IMR-90 (cell line): ENCODE measurements at regions not wholly inside any gene's neighbourhood (a gene's known extent, or its start where the extent isn't known, plus 50 kb on each side); places are given as distances from the start of the nearest gene placed in this dataset.

Experiments used
- ATAC-seq: fragments of 200-7000 bp; cut with Tn5 transposase; 2 replicates; pipeline ENCODE4 v1.9.1; 2020; ENCODE audit warnings: low read depth, mild to moderate bottlenecking, moderate library complexity
- BruUV-seq: library from RNA; stranded (reverse); fragments of 400-500 nt; replicated peaks from 2 replicates; lab custom pipeline; 2021; lab: Mats Ljungman, UMichigan
- CTCF ChIA-PET: fragments of 300-600 bp; formaldehyde crosslinking; extraction: SDS; loops from one replicate; lab custom pipeline; 2021; ENCODE audit warnings: antibody characterized with exemption; lab: Yijun Ruan, JAX
- POLR2A ChIA-PET: fragments of 300-600 bp; sonication (Branson Sonifier 250); formaldehyde crosslinking; loops from one replicate; lab custom pipeline; 2022; ENCODE audit warnings: antibody characterized with exemption; ENCODE audit not compliant: unreplicated experiment; lab: Charles Lee
- DNase-seq: peaks from one replicate; pipeline ENCODE4 v3.0.0; 2013
- H2AFZ ChIP-seq: replicated peaks from 2 replicates; pipeline ENCODE3; 2013; ENCODE audit warnings: low read length, mild to moderate bottlenecking; ENCODE audit not compliant: poor library complexity
- H2AK5ac ChIP-seq: 2 replicates; pipeline ENCODE4 v1.6.1; 2013; ENCODE audit warnings: low read depth, low read length, inconsistent platforms
- H2AK9ac ChIP-seq: replicated peaks from 2 replicates; pipeline ENCODE3; 2013; ENCODE audit warnings: mild to moderate bottlenecking, low read depth, low read length, moderate library complexity; ENCODE audit not compliant: poor library complexity
- H2BK120ac ChIP-seq: 2 replicates; pipeline ENCODE4 v1.6.1; 2013; ENCODE audit warnings: low read depth, low read length, inconsistent platforms
- H2BK15ac ChIP-seq: 3 replicates; pipeline ENCODE4 v1.6.1; 2013; ENCODE audit warnings: low read depth, low read length, inconsistent platforms
- H2BK20ac ChIP-seq: 2 replicates; pipeline ENCODE4 v1.6.1; 2013; ENCODE audit warnings: low read depth, mild to moderate bottlenecking, inconsistent platforms, low read length, moderate library complexity
- H2BK5ac ChIP-seq: 2 replicates; pipeline ENCODE4 v1.6.1; 2013; ENCODE audit warnings: mild to moderate bottlenecking, low read depth, low read length, inconsistent platforms; ENCODE audit not compliant: poor library complexity, severe bottlenecking
- H3K14ac ChIP-seq: replicated peaks from 2 replicates; pipeline ENCODE4 v1.6.1; 2013; ENCODE audit warnings: low read depth, low read length, inconsistent platforms
- H3K18ac ChIP-seq: 2 replicates; pipeline ENCODE4 v1.6.1; 2013; ENCODE audit warnings: low read depth, low read length, control low read depth
- H3K23ac ChIP-seq: 2 replicates; pipeline ENCODE4 v1.6.1; 2013; ENCODE audit warnings: low read depth, low read length, inconsistent platforms
- H3K27ac ChIP-seq: 2 replicates; pipeline ENCODE4 v1.5.1; 2013; ENCODE audit warnings: mild to moderate bottlenecking, control low read depth, low read length; ENCODE audit not compliant: insufficient read depth
- H3K27me3 ChIP-seq: 2 replicates; pipeline ENCODE4 v1.6.1; 2013; ENCODE audit warnings: low read length; ENCODE audit not compliant: control insufficient read depth, insufficient read depth
- H3K36me3 ChIP-seq: 2 replicates; pipeline ENCODE4 v1.6.1; 2013; ENCODE audit warnings: low read length, mixed read lengths; ENCODE audit not compliant: control insufficient read depth, insufficient read depth
- H3K4ac ChIP-seq: 2 replicates; pipeline ENCODE4 v1.6.1; 2013; ENCODE audit warnings: low read depth, low read length, inconsistent platforms
- H3K4me1 ChIP-seq: 2 replicates; pipeline ENCODE4 v1.6.1; 2013; ENCODE audit warnings: low read length, mixed read lengths; ENCODE audit not compliant: control insufficient read depth, insufficient read depth
- H3K4me2 ChIP-seq: 2 replicates; pipeline ENCODE4 v1.6.1; 2013; ENCODE audit warnings: low read depth, mild to moderate bottlenecking, control low read depth, low read length, moderate library complexity
- H3K4me3 ChIP-seq: 2 replicates; pipeline ENCODE4 v1.5.1; 2013; ENCODE audit warnings: low read depth, mild to moderate bottlenecking, control low read depth, low read length, moderate library complexity; ENCODE audit not compliant: insufficient read depth
- H3K56ac ChIP-seq: 2 replicates; pipeline ENCODE4 v1.6.1; 2013; ENCODE audit warnings: low read length, inconsistent platforms; ENCODE audit not compliant: insufficient read depth; ENCODE audit errors: extremely low read depth
- H3K79me1 ChIP-seq, 2 experiments: 2 replicates each; pipeline ENCODE4 v1.6.1; 2013; ENCODE audit warnings: low read length in 2 of 2, inconsistent platforms in 1 of 2, low read depth in 1 of 2
- H3K9ac ChIP-seq: 2 replicates; pipeline ENCODE4 v1.6.1; 2013; ENCODE audit warnings: low read depth, low read length, control low read depth
- H3K9me1 ChIP-seq: 2 replicates; pipeline ENCODE4 v1.6.1; 2013; ENCODE audit warnings: low read length, inconsistent platforms; ENCODE audit not compliant: insufficient read depth
- H3K9me3 ChIP-seq: 2 replicates; pipeline ENCODE4 v1.6.1; 2013; ENCODE audit warnings: low read length; ENCODE audit not compliant: control insufficient read depth, insufficient read depth
- H4K20me1 ChIP-seq: 2 replicates; pipeline ENCODE4 v1.6.1; 2013; ENCODE audit warnings: low read length, inconsistent platforms; ENCODE audit not compliant: insufficient read depth
- H4K5ac ChIP-seq: 2 replicates; pipeline ENCODE4 v1.6.1; 2013; ENCODE audit warnings: mild to moderate bottlenecking, low read depth, low read length, control low read depth
- H4K8ac ChIP-seq, 2 experiments: 2 replicates each; pipeline ENCODE4 v1.6.1; 2013; ENCODE audit warnings: low read depth in 2 of 2, low read length in 2 of 2, control low read depth in 1 of 2, inconsistent platforms in 1 of 2
- H4K91ac ChIP-seq: 2 replicates; pipeline ENCODE4 v1.6.1; 2013; ENCODE audit warnings: low read depth, low read length, inconsistent platforms; ENCODE audit not compliant: insufficient read depth
- BHLHE40 ChIP-seq: fragments of 150-350 bp; IDR thresholded peaks from 2 replicates; pipeline ENCODE4 v1.6.1; 2016; ENCODE audit warnings: mild to moderate bottlenecking, low read depth, low read length
- CEBPB ChIP-seq: IDR thresholded peaks from 2 replicates; pipeline ENCODE4 v1.6.1; 2012; ENCODE audit warnings: low read depth, low read length, improper control_type of control experiment
- CTCF ChIP-seq: conservative IDR thresholded peaks from 2 replicates; pipeline ENCODE4 v1.5.1; 2012; ENCODE audit warnings: mild to moderate bottlenecking, low read depth, low read length, improper control_type of control experiment
- ELK1 ChIP-seq: fragments of 150-350 bp; IDR thresholded peaks from 2 replicates; pipeline ENCODE4 v1.6.1; 2016; ENCODE audit warnings: low read depth, mild to moderate bottlenecking, low read length, moderate library complexity, borderline replicate concordance
- FOS ChIP-seq: fragments of 150-350 bp; IDR thresholded peaks from 2 replicates; pipeline ENCODE4 v1.6.1; 2016; ENCODE audit warnings: low read depth, low read length
- MXI1 ChIP-seq: IDR thresholded peaks from 2 replicates; pipeline ENCODE4 v1.6.1; 2012; ENCODE audit warnings: low read depth, mild to moderate bottlenecking, low read length, moderate library complexity, borderline replicate concordance
- RFX5 ChIP-seq: IDR thresholded peaks from 2 replicates; pipeline ENCODE4 v1.8.0; 2012; ENCODE audit warnings: low read depth, mild to moderate bottlenecking, low read length, moderate library complexity
- SMC3 ChIP-seq: fragments of 150-350 bp; IDR thresholded peaks from 2 replicates; pipeline ENCODE4 v1.6.1; 2016; ENCODE audit warnings: low read depth, mild to moderate bottlenecking, antibody characterized with exemption, low read length, moderate library complexity
- USF2 ChIP-seq: fragments of 150-350 bp; IDR thresholded peaks from 2 replicates; pipeline ENCODE4 v1.6.1; 2017; ENCODE audit warnings: mild to moderate bottlenecking, antibody characterized with exemption, low read length, low read depth
- WGBS, 2 experiments: methylation state at CpG; one replicate each; pipeline versions ENCODE4 v1.1.5 to v1.1.7; 2013; ENCODE audit warnings: missing lambda C conversion rate in 2 of 2; ENCODE audit not compliant: insufficient read length in 1 of 2; ENCODE audit errors: extremely low coverage in 2 of 2; 5-methylcytosine and 5-hydroxymethylcytosine counted together
- dilution Hi-C: fragments of 300-500 bp; cut with HindIII; formaldehyde crosslinking; loops from one replicate; pipeline ENCODE4 v1.14.3; 2018; ENCODE audit warnings: low sequenced_read_pairs; ENCODE audit not compliant: unreplicated experiment
- in situ Hi-C: fragments of 300-500 bp; cut with MboI; formaldehyde crosslinking; loops from 3 replicates; pipeline ENCODE4 v1.14.3; 2019; ENCODE audit warnings: low sequenced_read_pairs, inconsistent platforms, mixed read lengths
- intact Hi-C: fragments of 100-400 bp; cut with micrococcal nuclease; formaldehyde crosslinking; loops from 2 replicates; pipeline ENCODE4 v1.10.0; 2022

GRCh38 chr10:120962756-120963593, 111.8 kb downstream of the WDR11 start (continued):
- TF ChIP-seq ELK1 (no peak), BHLHE40 (no peak), FOS (no peak)

GRCh38 chr10:120963594-120964220, 112.5 kb downstream of the WDR11 start:
- Histone ChIP-seq H3K27ac (no peak overlapping the region), H3K56ac (no peak overlapping the region), H3K4me2 (no peak overlapping the region), H3K9me3 (peaks cover 2% of the 10 kb centered on the region), H3K4ac (no peak overlapping the region), H4K91ac (no peak overlapping the region), H2AK9ac (no peak overlapping the region), H3K9me1 (no peaks in the 10 kb centered on the region), H3K79me1 (no peaks in the 10 kb centered on the region), H4K8ac (no peak overlapping the region), H3K36me3 (no peaks in the 10 kb centered on the region), H3K4me3 (no peak overlapping the region), H3K27me3 (no peaks in the 10 kb centered on the region), H4K20me1 (no peaks in the 10 kb centered on the region), H4K5ac (no peak overlapping the region), H2BK15ac (no peak overlapping the region), H2BK20ac (no peak overlapping the region), H2AK5ac (no peak overlapping the region), H2BK5ac (no peak overlapping the region), H3K14ac (no peak overlapping the region), H3K4me1 (no peaks in the 10 kb centered on the region), H3K23ac (no peak overlapping the region), H3K9ac (no peak overlapping the region), H2BK120ac (no peak overlapping the region), H2AFZ (no peak overlapping the region), H3K18ac (no peak overlapping the region)
- ATAC-seq (no peak), DNase-seq (no peak)
- in situ Hi-C loops (no loop called here), intact Hi-C loops (no loop called here), dilution Hi-C loops (no loop called here)
- no CpG with 5 or more reads among the region's 5 CpGs for WGBS, 2 experiments
- POLR2A ChIA-PET, result no interaction called here
- no TSS peak for BruUV-seq
- TF ChIP-seq MXI1 (no peak), CEBPB (no peak), CTCF (no peak), RFX5 (no peak), BHLHE40 (no peak), USF2 (no peak), ELK1 (no peak), SMC3 (no peak)
- CTCF ChIA-PET, result no interaction called here
